HG02943 (cell line): ENCODE measurements at regions not wholly inside any gene's neighbourhood (a gene's known extent, or its start where the extent isn't known, plus 50 kb on each side); places are given as distances from the start of the nearest gene placed in this dataset.
"Not testable (repeated sequence)": the region's sequence is repeated elsewhere in the genome, so short reads cannot be mapped to it uniquely, and the experiment has no call there.

ENCODE experiments used
- ATAC-seq: cut with Tn5 transposase; IDR thresholded peaks from one replicate; pipeline ENCODE4 v1.9.1; 2021; ENCODE audit warnings: mild to moderate bottlenecking, low read depth, moderate library complexity; ENCODE audit not compliant: unreplicated experiment

- no peak for ATAC-seq
These were observed 61.1 kb upstream of the SEM1 start for GRCh38 chr7:96770758-96771157.

GRCh38 chr7:96772139-96772694, 62.6 kb upstream of the SEM1 start:
- no peak for ATAC-seq

GRCh38 chr7:96773483-96773882, 63.8 kb upstream of the SEM1 start:
- no peak for ATAC-seq

- no peak for ATAC-seq
These were observed 64.7 kb upstream of the SEM1 start for GRCh38 chr7:96774358-96774757.

GRCh38 chr7:96775046-96775445, 65.4 kb upstream of the SEM1 start:
- no peak for ATAC-seq

- ATAC-seq = no peak
These were observed 68.6 kb upstream of the SEM1 start for GRCh38 chr7:96778263-96778662.

- ATAC-seq = no peak
These were observed 72.3 kb upstream of the SEM1 start for GRCh38 chr7:96781919-96782318.

GRCh38 chr7:96782686-96783298, 73.1 kb upstream of the SEM1 start:
- not testable (repeated sequence) for ATAC-seq

- no peak for ATAC-seq
These were observed 75.0 kb upstream of the SEM1 start for GRCh38 chr7:96784597-96784996.

- no peak for ATAC-seq
These were observed 76.8 kb upstream of the SEM1 start for GRCh38 chr7:96786261-96786997.

GRCh38 chr7:96786998-96787395, 77.4 kb upstream of the SEM1 start:
- ATAC-seq = no peak

GRCh38 chr7:96789914-96790313, 80.3 kb upstream of the SEM1 start:
- ATAC-seq = no peak

GRCh38 chr7:96792115-96792514, 82.5 kb upstream of the SEM1 start:
- ATAC-seq = no peak

- ATAC-seq = no peak
These were observed 84.4 kb upstream of the SEM1 start for GRCh38 chr7:96794063-96794462.

GRCh38 chr7:96800122-96800521, 90.5 kb upstream of the SEM1 start:
- ATAC-seq = no peak

- no peak for ATAC-seq
These were observed 91.2 kb upstream of the SEM1 start for GRCh38 chr7:96800824-96801223.

- ATAC-seq = no peak
These were observed 109.6 kb upstream of the SEM1 start for GRCh38 chr7:96819111-96819700.

- not testable (repeated sequence) for ATAC-seq
These were observed 111.5 kb upstream of the SEM1 start for GRCh38 chr7:96821131-96821530.

- no peak for ATAC-seq
These were observed 113.2 kb upstream of the SEM1 start for GRCh38 chr7:96822824-96823223.

GRCh38 chr7:96823274-96823673, 113.6 kb upstream of the SEM1 start:
- ATAC-seq = no peak

GRCh38 chr7:96824686-96825085, 115.0 kb upstream of the SEM1 start:
- no peak for ATAC-seq

- no peak for ATAC-seq
These were observed 115.6 kb upstream of the SEM1 start for GRCh38 chr7:96825285-96825684.
